KG1 (cell line): ENCODE measurements at regions not wholly inside any gene's neighbourhood (a gene's known extent, or its start where the extent isn't known, plus 50 kb on each side); places are given as distances from the start of the nearest gene placed in this dataset.

Experiments
- DNase-seq: peaks from one replicate; lab custom pipeline; 2025; lab: John Stamatoyannopoulos, UW

- no peak for DNase-seq
Observed at GRCh38 chr10:43818687-43819086, 170.0 kb upstream of the ZNF32 start.

- DNase-seq: no peak
Observed at GRCh38 chr10:43817368-43817767, 168.7 kb upstream of the ZNF32 start.

GRCh38 chr10:43816351-43817321 is 168.0 kb upstream of the ZNF32 start:
- peak; percentile 54 for DNase-seq

GRCh38 chr10:43815181-43815885 is 166.7 kb upstream of the ZNF32 start:
- DNase-seq: no peak

- no peak for DNase-seq
Observed at GRCh38 chr10:43814663-43815062, 166.0 kb upstream of the ZNF32 start.

GRCh38 chr10:43811871-43812270 is 163.2 kb upstream of the ZNF32 start:
- DNase-seq: no peak

- DNase-seq: no peak
Observed at GRCh38 chr10:43809211-43809930, 160.7 kb upstream of the ZNF32 start.

- DNase-seq: no peak
Observed at GRCh38 chr10:43808136-43808535, 159.5 kb upstream of the ZNF32 start.

- DNase-seq: no peak
Observed at GRCh38 chr10:43806831-43807640, 158.4 kb upstream of the ZNF32 start.

- no peak for DNase-seq
Observed at GRCh38 chr10:43803791-43804190, 155.1 kb upstream of the ZNF32 start.

- DNase-seq: no peak
Observed at GRCh38 chr10:43802988-43803696, 154.5 kb upstream of the ZNF32 start.

- DNase-seq: no peak
Observed at GRCh38 chr10:43801626-43802025, 152.9 kb upstream of the ZNF32 start.

GRCh38 chr10:43801140-43801539 is 152.5 kb upstream of the ZNF32 start:
- no peak for DNase-seq

- DNase-seq: no peak
Observed at GRCh38 chr10:43796781-43797180, 148.1 kb upstream of the ZNF32 start.

GRCh38 chr10:43795639-43796038 is 147.0 kb upstream of the ZNF32 start:
- no peak for DNase-seq

GRCh38 chr10:43795093-43795492 is 146.4 kb upstream of the ZNF32 start:
- DNase-seq: no peak

- DNase-seq: no peak
Observed at GRCh38 chr10:43794181-43794815, 145.6 kb upstream of the ZNF32 start.

GRCh38 chr10:43793704-43794103 is 145.0 kb upstream of the ZNF32 start:
- no peak for DNase-seq

GRCh38 chr10:43790147-43790546 is 141.5 kb upstream of the ZNF32 start:
- DNase-seq: no peak

- no peak for DNase-seq
Observed at GRCh38 chr10:43785252-43785651, 136.6 kb upstream of the ZNF32 start.

- no peak for DNase-seq
Observed at GRCh38 chr10:43782814-43783213, 134.1 kb upstream of the ZNF32 start.
